ENCODE measurements at regions not wholly inside any gene's neighbourhood (a gene's known extent, or its start where the extent isn't known, plus 50 kb on each side); places are given as distances from the start of the nearest gene placed in this dataset.

DNA sequence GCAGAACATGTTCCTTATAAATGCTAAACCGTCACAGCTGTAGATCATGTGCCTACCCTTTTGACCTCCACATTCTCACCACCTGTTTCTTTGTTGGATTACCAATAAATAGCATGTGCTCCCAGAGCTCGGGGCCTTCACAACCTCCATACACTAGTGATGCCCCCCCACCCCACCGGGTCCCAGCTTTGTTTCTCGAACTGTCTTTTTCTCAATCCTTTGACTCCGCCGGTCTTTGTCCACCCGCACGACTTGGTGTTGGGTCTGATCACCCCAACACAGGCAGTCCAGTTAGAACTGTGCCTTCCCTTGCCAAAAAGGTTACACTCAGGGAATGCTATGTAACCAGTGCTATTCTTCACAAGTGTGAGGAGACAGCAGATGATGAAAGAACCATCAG, 485.9 kb upstream of the C9orf72 start:
- Histone ChIP-seq H3K4me3 (ENCODE audit: extremely low read depth in 1 of 4, insufficient read depth in 2 of 4, low read depth in 3 of 4, low read length in 4 of 4) (no peak overlapping the region), H3K79me1 (ENCODE audit: low read depth, low read length) (no peaks in the 10 kb centered on the region), H3K4me2 (ENCODE audit: insufficient read depth in 1 of 2, low read depth in 2 of 2, low read length in 2 of 2) (no peak overlapping the region), H2BK20ac (ENCODE audit: low read length) (no peak overlapping the region), H4K91ac (replicated peaks; ENCODE audit: insufficient read length, low read length) (no peak overlapping the region), H3K36me3 (ENCODE audit: control insufficient read depth in 2 of 4, insufficient read depth in 4 of 4, low read length in 3 of 4) (no peaks in the 10 kb centered on the region), H3K23me2 (ENCODE audit: low read depth, low read length) (no peaks in the 10 kb centered on the region), H3K23ac (ENCODE audit: insufficient read length) (no peak overlapping the region), H2BK5ac (ENCODE audit: low read depth, low read length) (no peak overlapping the region), H2BK120ac (replicated peaks; ENCODE audit: low read depth, low read length) (no peak overlapping the region), H3K14ac (ENCODE audit: insufficient read length) (no peak overlapping the region), H2BK12ac (ENCODE audit: low read depth, low read length) (no peak overlapping the region), H3K27me3 (replicated peaks in 1 of 4; ENCODE audit: control insufficient read depth in 3 of 4, extremely low read depth in 1 of 4, insufficient read depth in 3 of 4, low read length in 3 of 4) (no peaks in the 10 kb centered on the region), H3K79me2 (ENCODE audit: control insufficient read depth in 1 of 2, insufficient read depth in 2 of 2, low read length in 2 of 2) (no peaks in the 10 kb centered on the region), H4K20me1 (replicated peaks in 1 of 2; ENCODE audit: control insufficient read depth in 1 of 2, insufficient read depth in 2 of 2, low read length in 2 of 2) (no peaks in the 10 kb centered on the region), H3K9me3 (ENCODE audit: insufficient read depth in 2 of 2, low read depth in 1 of 2, low read length in 1 of 2) (no peaks in the 10 kb centered on the region), H3K56ac (replicated peaks; ENCODE audit: insufficient read length, low read depth, low read length) (no peak overlapping the region), H3K27ac (ENCODE audit: low read depth, low read length) (no peak overlapping the region), H3K4me1 (replicated peaks in 1 of 4; ENCODE audit: control insufficient read depth in 3 of 4, insufficient read depth in 4 of 4, low read length in 3 of 4) (no peaks in the 10 kb centered on the region), H4K5ac (ENCODE audit: insufficient read length, low read depth, low read length) (no peak overlapping the region), H3K18ac (ENCODE audit: extremely low read depth, low read length) (no peak overlapping the region), H3K4ac (replicated peaks; ENCODE audit: insufficient read length, low read depth, low read length) (no peak overlapping the region), H2AFZ (ENCODE audit: low read length) (no peak overlapping the region), H2BK15ac (ENCODE audit: low read length) (no peak overlapping the region), H3K9ac (replicated peaks in 1 of 4; ENCODE audit: extremely low read depth in 1 of 4, low read depth in 3 of 4, low read length in 3 of 4) (no peak overlapping the region), H4K8ac (ENCODE audit: extremely low read depth, insufficient read depth, low read length) (peak overlapping the region; percentile 7; the same call in 1 of the 2 replicates), H2AK5ac (ENCODE audit: low read depth, low read length) (no peak overlapping the region)
- 95% methylated on average over 8 of the region's 8 CpGs; no CpG with 5 or more reads in 1 of the 2 experiments for WGBS, 2 experiments (ENCODE audit: extremely low coverage in 1 of 2, insufficient coverage in 1 of 2, insufficient read length in 1 of 2, insufficient replicate concordance in 2 of 2, low coverage in 1 of 2, low lambda C conversion rate in 2 of 2, missing lambda C conversion rate in 1 of 2)
- TF ChIP-seq EGR1 (IDR thresholded peaks at IDR 0.05; ENCODE audit: borderline replicate concordance, low read depth, low read length), result no peak
- no peak for TF ChIP-seq SIX5 (IDR thresholded peaks at IDR 0.05; ENCODE audit: low read depth, low read length)
- no peak for TF ChIP-seq TAF7 (optimal IDR thresholded peaks at IDR 0.05; ENCODE audit: borderline replicate concordance, low read depth, low read length)
- TF ChIP-seq RBBP5 (IDR thresholded peaks at IDR 0.05; ENCODE audit: borderline replicate concordance, low read depth, low read length), result no peak
- no peak for TF ChIP-seq KDM1A (IDR thresholded peaks at IDR 0.05; ENCODE audit: borderline replicate concordance, low read length)
- no peak for TF ChIP-seq POU5F1 (IDR thresholded peaks at IDR 0.05; ENCODE audit: low read depth, low read length)
- no peak for TF ChIP-seq CHD2 (IDR thresholded peaks at IDR 0.05; ENCODE audit: low read length)
- TF ChIP-seq, protein P1, sequence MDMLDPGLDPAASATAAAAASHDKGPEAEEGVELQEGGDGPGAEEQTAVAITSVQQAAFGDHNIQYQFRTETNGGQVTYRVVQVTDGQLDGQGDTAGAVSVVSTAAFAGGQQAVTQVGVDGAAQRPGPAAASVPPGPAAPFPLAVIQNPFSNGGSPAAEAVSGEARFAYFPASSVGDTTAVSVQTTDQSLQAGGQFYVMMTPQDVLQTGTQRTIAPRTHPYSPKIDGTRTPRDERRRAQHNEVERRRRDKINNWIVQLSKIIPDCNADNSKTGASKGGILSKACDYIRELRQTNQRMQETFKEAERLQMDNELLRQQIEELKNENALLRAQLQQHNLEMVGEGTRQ (IDR thresholded peaks at IDR 0.05; ENCODE audit: low read length), result no peak
- no peak for TF ChIP-seq JUN (IDR thresholded peaks at IDR 0.05; ENCODE audit: low read depth, low read length)
- TF ChIP-seq, protein P2, sequence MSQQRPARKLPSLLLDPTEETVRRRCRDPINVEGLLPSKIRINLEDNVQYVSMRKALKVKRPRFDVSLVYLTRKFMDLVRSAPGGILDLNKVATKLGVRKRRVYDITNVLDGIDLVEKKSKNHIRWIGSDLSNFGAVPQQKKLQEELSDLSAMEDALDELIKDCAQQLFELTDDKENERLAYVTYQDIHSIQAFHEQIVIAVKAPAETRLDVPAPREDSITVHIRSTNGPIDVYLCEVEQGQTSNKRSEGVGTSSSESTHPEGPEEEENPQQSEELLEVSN (IDR thresholded peaks at IDR 0.05), result no peak
- TF ChIP-seq MAFK (IDR thresholded peaks at IDR 0.05; ENCODE audit: low read depth, low read length), result no peak
- no peak for TF ChIP-seq RAD21 (IDR thresholded peaks at IDR 0.05 in 1 of 2, conservative IDR thresholded peaks at IDR 0.05 in 1 of 2; ENCODE audit: low read depth in 2 of 2, low read length in 2 of 2)
- TF ChIP-seq NANOG (IDR thresholded peaks at IDR 0.05; ENCODE audit: insufficient read depth, low read depth, low read length, poor library complexity, severe bottlenecking), result no peak
- CTCF ChIA-PET (ENCODE audit: partially characterized antibody), result interaction anchor here (1.1 to 1.8 kb wide), 3 partner anchors 8 to 334 kb away, joined by 3 to 5 read pairs (median 4); no protein-coding TSS in a partner anchor
- POLR2A ChIA-PET (ENCODE audit: partially characterized antibody), result no interaction called here
- no peak for DNase-seq (ENCODE audit: low read depth in 1 of 2, low spot score in 2 of 2)
- no peak for FAIRE-seq
